PFSK-1 (cell line): ENCODE measurements at regions not wholly inside any gene's neighbourhood (a gene's known extent, or its start where the extent isn't known, plus 50 kb on each side); places are given as distances from the start of the nearest gene placed in this dataset.

Source experiments
- FOXP2 ChIP-seq: optimal IDR thresholded peaks from 2 replicates; pipeline ENCODE3; 2011; ENCODE audit warnings: borderline replicate concordance, control low read depth, inconsistent platforms; ENCODE audit not compliant: insufficient read depth; ENCODE audit errors: extremely low read length, extremely low read depth
- POLR2AphosphoS5 ChIP-seq: IDR thresholded peaks from 2 replicates; pipeline ENCODE4 v1.6.1; 2012; ENCODE audit warnings: low read depth, mild to moderate bottlenecking, control low read depth, low read length, moderate library complexity
- SIN3A ChIP-seq: IDR thresholded peaks from 2 replicates; pipeline ENCODE4 v1.6.1; 2012; ENCODE audit warnings: mild to moderate bottlenecking, low read length, moderate library complexity, borderline replicate concordance; ENCODE audit not compliant: insufficient read depth
- TAF1 ChIP-seq: IDR thresholded peaks from 2 replicates; pipeline ENCODE4 v1.6.1; 2012; ENCODE audit warnings: low read length, control low read depth, borderline replicate concordance; ENCODE audit not compliant: insufficient read depth

DNA sequence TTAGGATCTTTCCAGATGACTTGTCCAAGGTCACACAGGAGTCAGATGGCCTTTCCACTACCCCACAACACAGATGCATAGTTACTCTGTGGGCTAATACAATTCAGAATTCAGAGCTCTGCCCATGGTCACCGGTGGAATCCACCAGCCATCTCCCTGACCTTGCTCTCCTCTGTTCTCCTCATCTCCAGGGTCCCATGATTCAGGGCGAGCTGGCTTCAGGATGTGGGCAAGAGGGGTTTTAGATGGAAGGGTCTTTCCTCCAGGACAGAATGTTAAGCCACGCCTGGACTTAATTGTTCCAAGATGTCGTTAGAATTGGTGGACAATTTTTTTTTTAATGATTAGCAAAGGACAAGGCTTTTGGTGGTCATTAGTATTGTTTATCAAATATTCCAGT is 81.7 kb upstream of the LARP1 start:
- TF ChIP-seq FOXP2 (no peak), POLR2AphosphoS5 (no peak), TAF1 (no peak), SIN3A (no peak)
